DND-41 (cell line): ENCODE measurements at regions not wholly inside any gene's neighbourhood (a gene's known extent, or its start where the extent isn't known, plus 50 kb on each side); places are given as distances from the start of the nearest gene placed in this dataset.
"Not testable (repeated sequence)": the region's sequence is repeated elsewhere in the genome, so short reads cannot be mapped to it uniquely, and the experiment has no call there.

Experiments used
- ATAC-seq: fragments of 200-7000 bp; cut with Tn5 transposase; 3 replicates; pipeline ENCODE4 v1.9.1; 2021; ENCODE audit warnings: low read depth; ENCODE audit not compliant: insufficient read depth
- DNase-seq: peaks from one replicate; pipeline ENCODE4 v3.0.0-alpha.2; 2020
- H2AFZ ChIP-seq: 2 replicates; pipeline ENCODE4 v1.6.0; 2012; ENCODE audit warnings: low read depth, low read length
- H3K27ac ChIP-seq: 2 replicates; pipeline ENCODE4 v1.5.1; 2012; ENCODE audit warnings: low read length, inconsistent platforms
- H3K27me3 ChIP-seq: fragments of 200-600 bp; sonication (generic); 2 replicates; pipeline ENCODE4 v1.6.0; 2012; ENCODE audit warnings: low read length, mild to moderate bottlenecking, inconsistent platforms; ENCODE audit not compliant: insufficient read depth, poor library complexity
- H3K36me3 ChIP-seq: 2 replicates; pipeline ENCODE4 v1.5.1; 2012; ENCODE audit warnings: low read length, inconsistent platforms; ENCODE audit not compliant: insufficient read depth
- H3K4me1 ChIP-seq: 2 replicates; pipeline ENCODE4 v1.5.1; 2012; ENCODE audit warnings: mild to moderate bottlenecking, low read length; ENCODE audit not compliant: insufficient read depth
- H3K4me2 ChIP-seq: 2 replicates; pipeline ENCODE4 v1.6.0; 2012; ENCODE audit warnings: mild to moderate bottlenecking, moderate library complexity, low read length, inconsistent platforms; ENCODE audit not compliant: insufficient read depth
- H3K4me3 ChIP-seq, 2 experiments: fragments of 200-600 bp in 1 of 2; shearing (Covaris generic) in 1 of 2; 2 replicates each; pipeline ENCODE4 v1.5.1; 2012 to 2016; ENCODE audit warnings: inconsistent platforms in 2 of 2, low read length in 2 of 2, mild to moderate bottlenecking in 2 of 2, low read depth in 1 of 2, moderate library complexity in 1 of 2
- H3K79me2 ChIP-seq: 2 replicates; pipeline ENCODE4 v1.6.0; 2012; ENCODE audit warnings: low read length, inconsistent platforms; ENCODE audit not compliant: insufficient read depth
- H3K9ac ChIP-seq: 2 replicates; pipeline ENCODE4 v1.6.0; 2012; ENCODE audit warnings: low read depth, mild to moderate bottlenecking, inconsistent platforms, low read length, moderate library complexity
- H3K9me3 ChIP-seq: 2 replicates; pipeline ENCODE4 v1.5.1; 2012; ENCODE audit warnings: low read length, moderate library complexity, mild to moderate bottlenecking, inconsistent platforms; ENCODE audit not compliant: insufficient read depth, severe bottlenecking
- H4K20me1 ChIP-seq: 2 replicates; pipeline ENCODE4 v1.6.0; 2012; ENCODE audit warnings: low read length; ENCODE audit not compliant: insufficient read depth
- CTCF ChIP-seq: IDR thresholded peaks from 2 replicates; pipeline ENCODE4 v1.5.1; 2012; ENCODE audit warnings: borderline replicate concordance, low read length, moderate library complexity, mild to moderate bottlenecking; ENCODE audit not compliant: poor library complexity, severe bottlenecking; ENCODE audit errors: extremely low read depth
- EZH2 ChIP-seq: IDR thresholded peaks from 3 replicates; pipeline ENCODE4 v1.6.1; 2012; ENCODE audit warnings: borderline replicate concordance, low read depth, mild to moderate bottlenecking, moderate library complexity, low read length, inconsistent platforms; ENCODE audit not compliant: severe bottlenecking

- no peak overlapping the region for H2AFZ ChIP-seq
- no peak overlapping the region for H3K4me3 ChIP-seq
- DNase-seq (no peak), ATAC-seq (no peak)
- no peaks in the 10 kb centered on the region for H3K79me2 ChIP-seq
- no peak for TF ChIP-seq EZH2
- TF ChIP-seq CTCF, result no peak
- H3K27ac ChIP-seq, result no peak overlapping the region
- H3K36me3 ChIP-seq, result no peaks in the 10 kb centered on the region
- no peaks in the 10 kb centered on the region for H3K9me3 ChIP-seq
- H4K20me1 ChIP-seq, result no peaks in the 10 kb centered on the region
- H3K4me1 ChIP-seq, result no peaks in the 10 kb centered on the region
- no peak overlapping the region for H3K4me2 ChIP-seq
- no peaks in the 10 kb centered on the region for H3K27me3 ChIP-seq
- H3K9ac ChIP-seq, result no peak overlapping the region
These were observed 150.1 kb upstream of the FHIT start for GRCh38 chr3:61401359-61401758.

- Histone ChIP-seq H2AFZ (no peak overlapping the region), H3K79me2 (no peaks in the 10 kb centered on the region), H3K27me3 (no peaks in the 10 kb centered on the region), H4K20me1 (no peaks in the 10 kb centered on the region), H3K9me3 (no peaks in the 10 kb centered on the region), H3K4me1 (no peaks in the 10 kb centered on the region), H3K27ac (no peak overlapping the region), H3K36me3 (no peaks in the 10 kb centered on the region), H3K4me2 (no peak overlapping the region), H3K9ac (no peak overlapping the region), H3K4me3 (no peak overlapping the region)
- no peak for TF ChIP-seq CTCF
- TF ChIP-seq EZH2, result no peak
- ATAC-seq (no peak), DNase-seq (no peak)
These were observed 154.0 kb upstream of the PTPRG start for GRCh38 chr3:61407397-61407796.

DNA sequence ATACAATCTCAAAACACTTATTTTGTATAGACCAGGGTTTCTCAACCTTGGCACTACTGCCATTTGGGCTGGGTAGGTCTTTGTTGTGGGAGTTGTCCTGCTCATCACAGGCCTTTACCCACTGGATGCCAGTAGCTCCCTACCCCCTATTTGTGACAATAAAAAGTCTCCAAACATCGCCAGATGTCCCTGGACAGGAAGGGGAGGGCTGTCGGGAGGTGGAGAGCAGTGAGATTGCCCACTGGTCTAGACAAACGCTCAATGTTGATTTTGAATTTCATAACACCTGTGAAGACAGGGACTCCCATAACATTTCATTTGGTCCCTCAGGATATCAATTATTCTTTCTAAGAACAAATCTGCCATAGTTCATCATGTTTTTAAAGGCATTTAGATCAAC, 151.7 kb upstream of the PTPRG start:
- H3K27me3 ChIP-seq, result no peaks in the 10 kb centered on the region
- H3K4me1 ChIP-seq, result no peaks in the 10 kb centered on the region
- no peak for ATAC-seq
- no peaks in the 10 kb centered on the region for H3K36me3 ChIP-seq
- H2AFZ ChIP-seq, result no peak overlapping the region
- H3K27ac ChIP-seq, result no peak overlapping the region
- H3K4me3 ChIP-seq, result no peak overlapping the region
- TF ChIP-seq EZH2, result no peak
- no peak for TF ChIP-seq CTCF
- DNase-seq, result no peak
- H3K4me2 ChIP-seq, result no peak overlapping the region
- no peak overlapping the region for H3K9ac ChIP-seq
- no peaks in the 10 kb centered on the region for H3K79me2 ChIP-seq
- H3K9me3 ChIP-seq, result no peaks in the 10 kb centered on the region
- no peaks in the 10 kb centered on the region for H4K20me1 ChIP-seq

GRCh38 chr3:61410358-61410757, 151.0 kb upstream of the PTPRG start:
- not testable (repeated sequence) for H4K20me1 ChIP-seq, H3K79me2 ChIP-seq, H3K4me3 ChIP-seq, H3K4me2 ChIP-seq, H3K9me3 ChIP-seq, DNase-seq, ATAC-seq, H3K27me3 ChIP-seq, H3K9ac ChIP-seq, H3K4me1 ChIP-seq, H2AFZ ChIP-seq, H3K36me3 ChIP-seq, H3K27ac ChIP-seq
